ENCODE measurements at regions not wholly inside any gene's neighbourhood (a gene's known extent, or its start where the extent isn't known, plus 50 kb on each side); places are given as distances from the start of the nearest gene placed in this dataset.

GRCh38 chr6:145507239-145507638 is 228.1 kb downstream of the EPM2A start:
- no peaks in the 10 kb centered on the region for H3K4me1 Mint-ChIP-seq (ENCODE audit: low read depth)
- ChIA-PET CTCF (no interaction called here), POLR2A (no interaction called here)
- no peaks in the 10 kb centered on the region for H3K27me3 Mint-ChIP-seq
- TF ChIP-seq CTCF (IDR thresholded peaks at IDR 0.05) = no peak
- no peak overlapping the region for H3K27ac Mint-ChIP-seq
- H3K4me3 Mint-ChIP-seq = no peak overlapping the region
- peaks cover 26% of the 10 kb centered on the region for H3K9me3 Mint-ChIP-seq
- DNase-seq = no peak
- peaks cover 2% of the 10 kb centered on the region for H3K36me3 Mint-ChIP-seq (ENCODE audit: low read depth)
- intact Hi-C loops (cut with micrococcal nuclease) = no loop called here
- ATAC-seq = no peak

- Mint-ChIP-seq H3K36me3 (ENCODE audit: low read depth) (peaks cover 2% of the 10 kb centered on the region), H3K4me3 (no peak overlapping the region), H3K9me3 (peaks cover 26% of the 10 kb centered on the region), H3K27me3 (no peaks in the 10 kb centered on the region), H3K4me1 (ENCODE audit: low read depth) (no peaks in the 10 kb centered on the region), H3K27ac (no peak overlapping the region)
- ATAC-seq = no peak
- POLR2A ChIA-PET = no interaction called here
- no peak for TF ChIP-seq CTCF (IDR thresholded peaks at IDR 0.05)
- CTCF ChIA-PET = no interaction called here
- DNase-seq = no peak
- intact Hi-C loops (cut with micrococcal nuclease) = no loop called here
Measured at GRCh38 chr6:145508107-145508506, 227.2 kb downstream of the EPM2A start.

GRCh38 chr6:145517492-145517891 is 217.8 kb downstream of the EPM2A start:
- ChIA-PET CTCF (no interaction called here), POLR2A (no interaction called here)
- Mint-ChIP-seq H3K27me3 (no peaks in the 10 kb centered on the region), H3K9me3 (no peaks in the 10 kb centered on the region), H3K27ac (no peak overlapping the region), H3K4me3 (no peak overlapping the region), H3K36me3 (ENCODE audit: low read depth) (no peaks in the 10 kb centered on the region), H3K4me1 (ENCODE audit: low read depth) (no peaks in the 10 kb centered on the region)
- DNase-seq (no peak), ATAC-seq (no peak)
- TF ChIP-seq CTCF (IDR thresholded peaks at IDR 0.05) = no peak
- intact Hi-C loops (cut with micrococcal nuclease) = no loop called here

GRCh38 chr6:145525038-145525437 is 210.3 kb downstream of the EPM2A start:
- H3K36me3 Mint-ChIP-seq (ENCODE audit: low read depth) = no peaks in the 10 kb centered on the region
- H3K4me1 Mint-ChIP-seq (ENCODE audit: low read depth) = no peaks in the 10 kb centered on the region
- no peak for TF ChIP-seq CTCF (IDR thresholded peaks at IDR 0.05)
- intact Hi-C loops (cut with micrococcal nuclease) = no loop called here
- H3K27me3 Mint-ChIP-seq = peaks cover 2% of the 10 kb centered on the region
- no peak for DNase-seq
- H3K27ac Mint-ChIP-seq = no peak overlapping the region
- POLR2A ChIA-PET = no interaction called here
- no peak overlapping the region for H3K4me3 Mint-ChIP-seq
- CTCF ChIA-PET = no interaction called here
- ATAC-seq = no peak
- H3K9me3 Mint-ChIP-seq = peaks cover 9% of the 10 kb centered on the region

GRCh38 chr6:145529582-145529981 is 205.7 kb downstream of the EPM2A start:
- CTCF ChIA-PET = no interaction called here
- intact Hi-C loops (cut with micrococcal nuclease) = no loop called here
- DNase-seq = no peak
- Mint-ChIP-seq H3K27me3 (peaks cover 4% of the 10 kb centered on the region), H3K4me1 (ENCODE audit: low read depth) (no peaks in the 10 kb centered on the region), H3K4me3 (no peak overlapping the region), H3K27ac (no peak overlapping the region), H3K36me3 (ENCODE audit: low read depth) (no peaks in the 10 kb centered on the region), H3K9me3 (peaks cover under 1% of the 10 kb centered on the region)
- no peak for TF ChIP-seq CTCF (IDR thresholded peaks at IDR 0.05)
- POLR2A ChIA-PET = no interaction called here
- no peak for ATAC-seq
